ENCODE measurements at regions not wholly inside any gene's neighbourhood (a gene's known extent, or its start where the extent isn't known, plus 50 kb on each side); places are given as distances from the start of the nearest gene placed in this dataset.
A peak's percentile ranks its signal among the peaks of the same experiment; 100 is the strongest.

- no peaks in the 10 kb centered on the region for H3K9me3 ChIP-seq (ENCODE audit: low read length)
- ChIA-PET POLR2A (interaction anchor here (0.6 to 1.6 kb wide), 2 partner anchors 94 to 163 kb away, joined by 3 to 5 read pairs; no protein-coding TSS in a partner anchor), CTCF (ENCODE audit: unreplicated experiment) (no interaction called here)
- TF ChIP-seq EZH2phosphoT487 (IDR thresholded peaks at IDR 0.05; ENCODE audit: borderline replicate concordance, low read depth, low read length), result no peak
- TF ChIP-seq, protein P1, sequence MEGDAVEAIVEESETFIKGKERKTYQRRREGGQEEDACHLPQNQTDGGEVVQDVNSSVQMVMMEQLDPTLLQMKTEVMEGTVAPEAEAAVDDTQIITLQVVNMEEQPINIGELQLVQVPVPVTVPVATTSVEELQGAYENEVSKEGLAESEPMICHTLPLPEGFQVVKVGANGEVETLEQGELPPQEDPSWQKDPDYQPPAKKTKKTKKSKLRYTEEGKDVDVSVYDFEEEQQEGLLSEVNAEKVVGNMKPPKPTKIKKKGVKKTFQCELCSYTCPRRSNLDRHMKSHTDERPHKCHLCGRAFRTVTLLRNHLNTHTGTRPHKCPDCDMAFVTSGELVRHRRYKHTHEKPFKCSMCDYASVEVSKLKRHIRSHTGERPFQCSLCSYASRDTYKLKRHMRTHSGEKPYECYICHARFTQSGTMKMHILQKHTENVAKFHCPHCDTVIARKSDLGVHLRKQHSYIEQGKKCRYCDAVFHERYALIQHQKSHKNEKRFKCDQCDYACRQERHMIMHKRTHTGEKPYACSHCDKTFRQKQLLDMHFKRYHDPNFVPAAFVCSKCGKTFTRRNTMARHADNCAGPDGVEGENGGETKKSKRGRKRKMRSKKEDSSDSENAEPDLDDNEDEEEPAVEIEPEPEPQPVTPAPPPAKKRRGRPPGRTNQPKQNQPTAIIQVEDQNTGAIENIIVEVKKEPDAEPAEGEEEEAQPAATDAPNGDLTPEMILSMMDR (conservative IDR thresholded peaks at IDR 0.05; ENCODE audit: low read length), result no peak
- peaks cover 23% of the 10 kb centered on the region for H3K4me1 ChIP-seq (ENCODE audit: insufficient read depth, low read length, poor library complexity, severe bottlenecking)
- intact Hi-C loops (cut with micrococcal nuclease; ENCODE audit: unreplicated experiment), result no loop called here
- BruUV-seq (replicated peaks), result no TSS peak
- no peaks in the 10 kb centered on the region for H3K36me3 ChIP-seq (ENCODE audit: insufficient read depth, low read length)
- H3K4me3 ChIP-seq (ENCODE audit: low read depth, low read length, poor library complexity, severe bottlenecking), result no peak overlapping the region
- H3K9me2 ChIP-seq (ENCODE audit: insufficient read depth, low read length), result no peaks in the 10 kb centered on the region
- DNase-seq (ENCODE audit: low spot score), result no peak
- H3K79me2 ChIP-seq (ENCODE audit: insufficient read depth, low read depth, low read length), result no peaks in the 10 kb centered on the region
- H2AFZ ChIP-seq (ENCODE audit: low read length), result peak overlapping the region; percentile 65; the same call in 1 of the 2 replicates
- H4K20me1 ChIP-seq (ENCODE audit: insufficient read depth, low read length), result no peaks in the 10 kb centered on the region
- H3K27ac ChIP-seq (ENCODE audit: low read depth, low read length, poor library complexity, severe bottlenecking), result peak overlapping the region; percentile 29
- H3K4me2 ChIP-seq (ENCODE audit: low read length), result 0 out of 2 replicates have a peak overlapping the region, but pooled peaks have one; percentile 6
Measured at GRCh38 chr14:83289896-83290295, 1756.2 kb upstream of the SEL1L start.

DNA sequence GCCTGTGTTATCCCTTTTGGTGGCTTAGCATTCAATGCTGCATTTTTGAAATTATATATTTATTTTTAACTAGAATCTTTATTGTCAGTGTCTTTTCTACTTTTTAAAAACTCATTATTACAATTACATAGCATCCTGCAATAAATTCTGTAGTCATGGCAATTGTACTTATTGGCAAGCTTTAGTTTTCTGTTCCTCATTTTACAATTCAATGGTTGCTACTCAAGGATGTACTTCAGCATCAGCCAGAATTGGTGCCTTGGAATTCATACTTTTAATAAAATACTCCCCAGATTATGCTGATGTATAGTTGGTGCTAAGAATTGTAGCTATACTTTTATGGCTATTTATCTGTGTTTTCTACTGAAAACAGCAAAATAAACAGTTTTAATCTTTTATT is 1756.8 kb upstream of the SEL1L start:
- Histone ChIP-seq H3K4me2 (ENCODE audit: low read length) (peak overlapping the region; percentile 6; the same call in 1 of the 2 replicates), H3K4me3 (ENCODE audit: low read depth, low read length, poor library complexity, severe bottlenecking) (no peak overlapping the region), H3K9me3 (ENCODE audit: low read length) (no peaks in the 10 kb centered on the region), H3K79me2 (ENCODE audit: insufficient read depth, low read depth, low read length) (no peaks in the 10 kb centered on the region), H3K36me3 (ENCODE audit: insufficient read depth, low read length) (no peaks in the 10 kb centered on the region), H2AFZ (ENCODE audit: low read length) (peak overlapping the region; percentile 65; the same call in 1 of the 2 replicates), H3K4me1 (ENCODE audit: insufficient read depth, low read length, poor library complexity, severe bottlenecking) (peaks cover 23% of the 10 kb centered on the region), H3K9me2 (ENCODE audit: insufficient read depth, low read length) (no peaks in the 10 kb centered on the region), H3K27ac (ENCODE audit: low read depth, low read length, poor library complexity, severe bottlenecking) (peak overlapping the region; percentile 29), H4K20me1 (ENCODE audit: insufficient read depth, low read length) (no peaks in the 10 kb centered on the region)
- TF ChIP-seq, protein P1 (conservative IDR thresholded peaks at IDR 0.05; ENCODE audit: low read length), result no peak
- no peak for TF ChIP-seq EZH2phosphoT487 (IDR thresholded peaks at IDR 0.05; ENCODE audit: borderline replicate concordance, low read depth, low read length)
- BruUV-seq (replicated peaks), result no TSS peak
- ChIA-PET POLR2A (interaction anchor here (0.6 to 1.6 kb wide), 3 partner anchors 93 to 1733 kb away, joined by 3 to 5 read pairs (median 3); no protein-coding TSS in a partner anchor), CTCF (ENCODE audit: unreplicated experiment) (no interaction called here)
- intact Hi-C loops (cut with micrococcal nuclease; ENCODE audit: unreplicated experiment), result no loop called here
- peak; percentile 5 for DNase-seq (ENCODE audit: low spot score)

- H2AFZ ChIP-seq (ENCODE audit: low read length), result no peak overlapping the region
- no peak overlapping the region for H3K27ac ChIP-seq (ENCODE audit: low read depth, low read length, poor library complexity, severe bottlenecking)
- BruUV-seq (replicated peaks), result no TSS peak
- CTCF ChIA-PET (ENCODE audit: unreplicated experiment), result no interaction called here
- peaks cover 23% of the 10 kb centered on the region for H3K4me1 ChIP-seq (ENCODE audit: insufficient read depth, low read length, poor library complexity, severe bottlenecking)
- DNase-seq (ENCODE audit: low spot score), result no peak
- H3K4me2 ChIP-seq (ENCODE audit: low read length), result no peak overlapping the region
- TF ChIP-seq, protein P1 (conservative IDR thresholded peaks at IDR 0.05; ENCODE audit: low read length), result no peak
- TF ChIP-seq EZH2phosphoT487 (IDR thresholded peaks at IDR 0.05; ENCODE audit: borderline replicate concordance, low read depth, low read length), result no peak
- no peaks in the 10 kb centered on the region for H3K79me2 ChIP-seq (ENCODE audit: insufficient read depth, low read depth, low read length)
- no peaks in the 10 kb centered on the region for H4K20me1 ChIP-seq (ENCODE audit: insufficient read depth, low read length)
- POLR2A ChIA-PET, result interaction anchor here (1.2 to 1.6 kb wide), 2 partner anchors 9 to 162 kb away, joined by 5 read pairs; no protein-coding TSS in a partner anchor
- no peaks in the 10 kb centered on the region for H3K9me3 ChIP-seq (ENCODE audit: low read length)
- no peaks in the 10 kb centered on the region for H3K9me2 ChIP-seq (ENCODE audit: insufficient read depth, low read length)
- H3K4me3 ChIP-seq (ENCODE audit: low read depth, low read length, poor library complexity, severe bottlenecking), result no peak overlapping the region
- H3K36me3 ChIP-seq (ENCODE audit: insufficient read depth, low read length), result no peaks in the 10 kb centered on the region
- intact Hi-C loops (cut with micrococcal nuclease; ENCODE audit: unreplicated experiment), result no loop called here
Measured at GRCh38 chr14:83291714-83292113, 1758.1 kb upstream of the SEL1L start.

Measured in OCI-LY7 (cell line).